ENCODE measurements at regions not wholly inside any gene's neighbourhood (a gene's known extent, or its start where the extent isn't known, plus 50 kb on each side); places are given as distances from the start of the nearest gene placed in this dataset.

DNA sequence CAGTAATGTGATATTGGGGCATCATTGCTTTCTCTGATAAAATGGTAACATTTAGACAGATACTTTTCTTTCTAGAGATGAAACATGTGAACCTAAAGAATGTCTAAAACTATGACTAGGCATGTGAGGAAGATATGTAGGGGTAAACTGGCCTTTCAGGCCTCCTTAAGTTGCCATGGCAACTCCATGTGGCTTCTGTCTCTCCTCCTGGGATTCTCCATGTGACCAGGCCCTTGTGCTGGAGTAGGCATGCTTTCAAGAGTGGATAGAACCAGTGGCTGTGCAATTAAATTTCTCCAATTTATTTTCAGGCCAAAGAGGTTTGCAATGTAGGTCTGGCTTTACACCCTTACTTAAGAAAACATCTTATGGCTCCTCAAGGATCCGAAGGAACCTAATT is 130.8 kb downstream of the OLFM4 start:
- Histone ChIP-seq H3K36me3 (ENCODE audit: control insufficient read depth in 2 of 2, insufficient read depth in 2 of 2, low read length in 1 of 2) (no peaks in the 10 kb centered on the region), H3K4me1 (ENCODE audit: control insufficient read depth in 2 of 2, insufficient read depth in 2 of 2, low read length in 2 of 2) (no peaks in the 10 kb centered on the region), H3K4me3 (ENCODE audit: low read length in 2 of 2) (no peak overlapping the region), H3K9me3 (ENCODE audit: control insufficient read depth in 2 of 2, insufficient read depth in 1 of 2, low read length in 1 of 2) (no peaks in the 10 kb centered on the region), H3K27ac (ENCODE audit: low read depth in 1 of 2, low read length in 1 of 2) (no peak overlapping the region), H3K27me3 (ENCODE audit: control insufficient read depth in 2 of 2, insufficient read depth in 1 of 2, low read length in 1 of 2) (no peaks in the 10 kb centered on the region)
- no peak for DNase-seq (ENCODE audit: low read depth in 6 of 9, low spot score in 9 of 9)
- WGBS, result 100% methylated on average over 1 of the region's 1 CpG

- H3K36me3 ChIP-seq (ENCODE audit: control insufficient read depth in 2 of 2, insufficient read depth in 2 of 2, low read length in 1 of 2), result no peaks in the 10 kb centered on the region
- no peaks in the 10 kb centered on the region for H3K4me1 ChIP-seq (ENCODE audit: control insufficient read depth in 2 of 2, insufficient read depth in 2 of 2, low read length in 2 of 2)
- no peaks in the 10 kb centered on the region for H3K27me3 ChIP-seq (ENCODE audit: control insufficient read depth in 2 of 2, insufficient read depth in 1 of 2, low read length in 1 of 2)
- DNase-seq (ENCODE audit: low read depth in 6 of 9, low spot score in 9 of 9), result no peak
- no peak overlapping the region for H3K4me3 ChIP-seq (ENCODE audit: low read length in 2 of 2)
- no peaks in the 10 kb centered on the region for H3K9me3 ChIP-seq (ENCODE audit: control insufficient read depth in 2 of 2, insufficient read depth in 1 of 2, low read length in 1 of 2)
- no peak overlapping the region for H3K27ac ChIP-seq (ENCODE audit: low read depth in 1 of 2, low read length in 1 of 2)
- 94% methylated on average over 7 of the region's 7 CpGs for WGBS
Measured at GRCh38 chr13:53160211-53160610, 131.6 kb downstream of the OLFM4 start.

DNA sequence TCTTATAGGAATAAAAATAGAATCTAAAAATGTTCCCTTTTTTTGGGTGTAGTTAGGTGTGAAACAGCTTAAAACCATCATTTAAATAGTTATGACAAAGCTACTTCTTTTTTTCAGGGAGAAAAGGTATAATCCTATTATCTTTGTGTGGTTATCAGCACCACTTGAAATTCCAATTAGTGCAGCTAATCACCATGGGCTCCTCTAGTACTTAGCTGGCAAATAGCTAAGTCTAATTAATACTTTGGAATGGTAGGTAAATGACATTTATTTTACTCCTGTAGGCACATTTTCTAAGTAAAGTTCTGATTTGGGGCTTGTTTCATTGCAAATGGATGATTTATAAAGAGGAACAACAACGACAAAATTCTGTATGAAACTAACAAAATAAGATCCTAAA is 132.6 kb downstream of the OLFM4 start:
- Histone ChIP-seq H3K27me3 (ENCODE audit: control insufficient read depth in 2 of 2, insufficient read depth in 1 of 2, low read length in 1 of 2) (no peaks in the 10 kb centered on the region), H3K9me3 (ENCODE audit: control insufficient read depth in 2 of 2, insufficient read depth in 1 of 2, low read length in 1 of 2) (no peaks in the 10 kb centered on the region), H3K27ac (ENCODE audit: low read depth in 1 of 2, low read length in 1 of 2) (no peak overlapping the region), H3K4me3 (ENCODE audit: low read length in 2 of 2) (no peak overlapping the region), H3K4me1 (ENCODE audit: control insufficient read depth in 2 of 2, insufficient read depth in 2 of 2, low read length in 2 of 2) (no peaks in the 10 kb centered on the region), H3K36me3 (ENCODE audit: control insufficient read depth in 2 of 2, insufficient read depth in 2 of 2, low read length in 1 of 2) (no peaks in the 10 kb centered on the region)
- DNase-seq (ENCODE audit: low read depth in 6 of 9, low spot score in 9 of 9), result no peak
- 31% methylated on average over 1 of the region's 1 CpG for WGBS

DNA sequence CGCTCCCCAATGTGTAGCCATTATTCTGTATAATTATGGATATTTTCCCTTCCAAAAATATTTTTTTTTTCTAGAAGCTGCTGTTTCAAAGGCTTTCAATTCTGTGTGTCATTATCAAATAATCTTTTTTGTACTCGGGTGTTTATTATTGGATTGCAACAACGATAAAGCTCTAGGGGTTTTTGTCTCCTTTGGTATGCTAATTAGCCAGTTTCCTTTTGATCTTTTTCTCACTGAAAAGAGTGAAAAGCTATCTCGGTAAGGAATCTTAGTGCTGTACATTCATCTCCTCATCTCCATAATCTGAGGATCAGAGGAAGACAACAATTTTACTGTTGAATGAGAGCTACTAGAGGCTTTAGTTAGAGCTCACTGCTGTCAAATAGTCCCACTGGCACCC is 136.6 kb downstream of the OLFM4 start:
- H3K9me3 ChIP-seq (ENCODE audit: control insufficient read depth in 2 of 2, insufficient read depth in 1 of 2, low read length in 1 of 2), result no peaks in the 10 kb centered on the region
- no peak overlapping the region for H3K27ac ChIP-seq (ENCODE audit: low read depth in 1 of 2, low read length in 1 of 2)
- H3K4me3 ChIP-seq (ENCODE audit: low read length in 2 of 2), result no peak overlapping the region

GRCh38 chr13:53167561-53167960 is 138.9 kb downstream of the OLFM4 start:
- DNase-seq (ENCODE audit: low read depth in 6 of 9, low spot score in 9 of 9), result no peak
- Histone ChIP-seq H3K4me3 (ENCODE audit: low read length in 2 of 2) (no peak overlapping the region), H3K27ac (ENCODE audit: low read depth in 1 of 2, low read length in 1 of 2) (no peak overlapping the region), H3K9me3 (ENCODE audit: control insufficient read depth in 2 of 2, insufficient read depth in 1 of 2, low read length in 1 of 2) (no peaks in the 10 kb centered on the region), H3K36me3 (ENCODE audit: control insufficient read depth in 2 of 2, insufficient read depth in 2 of 2, low read length in 1 of 2) (no peaks in the 10 kb centered on the region), H3K27me3 (ENCODE audit: control insufficient read depth in 2 of 2, insufficient read depth in 1 of 2, low read length in 1 of 2) (no peaks in the 10 kb centered on the region), H3K4me1 (ENCODE audit: control insufficient read depth in 2 of 2, insufficient read depth in 2 of 2, low read length in 2 of 2) (no peaks in the 10 kb centered on the region)
- 38% methylated on average over 3 of the region's 3 CpGs for WGBS

More for the DNA sequence above, 136.6 kb downstream of the OLFM4 start:
- Histone ChIP-seq H3K27me3 (ENCODE audit: control insufficient read depth in 2 of 2, insufficient read depth in 1 of 2, low read length in 1 of 2) (no peaks in the 10 kb centered on the region), H3K4me1 (ENCODE audit: control insufficient read depth in 2 of 2, insufficient read depth in 2 of 2, low read length in 2 of 2) (no peaks in the 10 kb centered on the region), H3K36me3 (ENCODE audit: control insufficient read depth in 2 of 2, insufficient read depth in 2 of 2, low read length in 1 of 2) (no peaks in the 10 kb centered on the region)
- no peak for DNase-seq (ENCODE audit: low read depth in 6 of 9, low spot score in 9 of 9)
- 45% methylated on average over 4 of the region's 4 CpGs for WGBS

DNA sequence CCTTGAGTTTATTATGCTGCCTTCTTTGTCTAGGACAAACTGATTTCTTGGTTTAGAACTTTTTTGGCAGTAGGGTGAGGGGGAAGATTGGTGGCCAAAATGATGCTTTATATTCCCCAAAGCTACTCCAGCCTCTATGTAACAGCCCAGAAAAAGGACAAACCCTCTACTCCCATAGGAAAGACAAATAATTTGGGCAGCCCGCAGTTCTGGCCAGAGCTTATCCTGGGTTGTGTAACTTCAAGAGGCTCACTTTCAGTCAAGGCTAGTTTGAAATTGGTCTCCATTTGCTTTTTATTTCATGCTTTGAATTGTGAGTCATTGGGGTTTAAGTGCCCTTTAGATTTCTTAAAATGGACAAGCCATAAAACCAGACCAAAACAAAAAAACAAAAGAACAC is 142.3 kb downstream of the OLFM4 start:
- DNase-seq (ENCODE audit: low read depth in 6 of 9, low spot score in 9 of 9), result no peak
- Histone ChIP-seq H3K4me3 (ENCODE audit: low read length in 2 of 2) (no peak overlapping the region), H3K4me1 (ENCODE audit: control insufficient read depth in 2 of 2, insufficient read depth in 2 of 2, low read length in 2 of 2) (no peaks in the 10 kb centered on the region), H3K9me3 (ENCODE audit: control insufficient read depth in 2 of 2, insufficient read depth in 1 of 2, low read length in 1 of 2) (no peaks in the 10 kb centered on the region), H3K36me3 (ENCODE audit: control insufficient read depth in 2 of 2, insufficient read depth in 2 of 2, low read length in 1 of 2) (no peaks in the 10 kb centered on the region), H3K27me3 (ENCODE audit: control insufficient read depth in 2 of 2, insufficient read depth in 1 of 2, low read length in 1 of 2) (no peaks in the 10 kb centered on the region), H3K27ac (ENCODE audit: low read depth in 1 of 2, low read length in 1 of 2) (no peak overlapping the region)
- WGBS, result 98% methylated on average over 1 of the region's 1 CpG

DNA sequence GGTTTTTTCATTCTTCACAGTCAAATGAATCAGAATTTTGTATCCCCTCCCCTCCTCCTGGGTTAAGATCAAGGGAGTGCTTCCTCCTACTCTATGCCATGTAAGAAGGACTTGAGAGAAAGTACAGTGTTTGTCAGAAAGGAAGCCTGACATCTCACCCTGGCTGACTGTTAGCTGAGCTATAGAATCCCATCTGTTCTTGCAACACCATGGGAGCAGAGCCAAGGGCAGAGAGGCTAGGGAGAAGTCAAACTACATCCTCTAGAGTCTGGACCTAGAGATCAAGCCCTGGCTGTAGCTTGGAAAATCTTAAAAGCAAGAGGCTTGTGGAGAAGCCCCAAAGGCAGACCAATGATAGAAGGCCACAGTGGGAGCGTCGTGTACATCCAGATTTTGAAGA is 145.9 kb downstream of the OLFM4 start:
- WGBS, result 97% methylated on average over 2 of the region's 2 CpGs
- no peak overlapping the region for H3K4me3 ChIP-seq (ENCODE audit: low read length in 2 of 2)
- no peaks in the 10 kb centered on the region for H3K27me3 ChIP-seq (ENCODE audit: control insufficient read depth in 2 of 2, insufficient read depth in 1 of 2, low read length in 1 of 2)
- no peaks in the 10 kb centered on the region for H3K36me3 ChIP-seq (ENCODE audit: control insufficient read depth in 2 of 2, insufficient read depth in 2 of 2, low read length in 1 of 2)
- no peak for DNase-seq (ENCODE audit: low read depth in 6 of 9, low spot score in 9 of 9)
- H3K27ac ChIP-seq (ENCODE audit: low read depth in 1 of 2, low read length in 1 of 2), result no peak overlapping the region
- H3K9me3 ChIP-seq (ENCODE audit: control insufficient read depth in 2 of 2, insufficient read depth in 1 of 2, low read length in 1 of 2), result no peaks in the 10 kb centered on the region
- H3K4me1 ChIP-seq (ENCODE audit: control insufficient read depth in 2 of 2, insufficient read depth in 2 of 2, low read length in 2 of 2), result no peaks in the 10 kb centered on the region

DNA sequence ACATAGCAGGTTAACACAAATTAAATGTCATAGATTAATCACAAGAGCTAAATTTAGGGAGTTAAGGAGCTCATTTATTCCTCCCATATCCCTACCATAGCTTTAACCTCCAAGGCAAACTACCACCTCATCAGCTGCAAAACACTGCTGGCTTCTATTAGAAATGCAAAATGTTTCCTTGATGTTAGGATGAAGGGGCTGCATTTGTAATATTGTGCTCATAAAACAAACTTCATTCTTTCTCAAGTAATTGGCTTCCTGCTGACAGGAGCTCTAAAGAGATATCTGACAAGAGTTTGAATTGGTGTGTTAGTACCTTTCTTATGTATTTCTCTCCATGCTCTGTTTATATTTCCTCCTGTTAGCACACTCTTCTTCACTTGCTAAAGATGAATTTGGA is 152.1 kb downstream of the OLFM4 start:
- H3K27me3 ChIP-seq (ENCODE audit: control insufficient read depth in 2 of 2, insufficient read depth in 1 of 2, low read length in 1 of 2), result no peaks in the 10 kb centered on the region
- no peak overlapping the region for H3K27ac ChIP-seq (ENCODE audit: low read depth in 1 of 2, low read length in 1 of 2)
- DNase-seq (ENCODE audit: low read depth in 6 of 9, low spot score in 9 of 9), result no peak
- H3K4me1 ChIP-seq (ENCODE audit: control insufficient read depth in 2 of 2, insufficient read depth in 2 of 2, low read length in 2 of 2), result no peaks in the 10 kb centered on the region
- no peaks in the 10 kb centered on the region for H3K36me3 ChIP-seq (ENCODE audit: control insufficient read depth in 2 of 2, insufficient read depth in 2 of 2, low read length in 1 of 2)
- no peak overlapping the region for H3K4me3 ChIP-seq (ENCODE audit: low read length in 2 of 2)
- H3K9me3 ChIP-seq (ENCODE audit: control insufficient read depth in 2 of 2, insufficient read depth in 1 of 2, low read length in 1 of 2), result no peaks in the 10 kb centered on the region

GRCh38 chr13:53182724-53183123 is 154.1 kb downstream of the OLFM4 start:
- no peaks in the 10 kb centered on the region for H3K9me3 ChIP-seq (ENCODE audit: control insufficient read depth in 2 of 2, insufficient read depth in 1 of 2, low read length in 1 of 2)
- no peak overlapping the region for H3K4me3 ChIP-seq (ENCODE audit: low read length in 2 of 2)
- no peaks in the 10 kb centered on the region for H3K27me3 ChIP-seq (ENCODE audit: control insufficient read depth in 2 of 2, insufficient read depth in 1 of 2, low read length in 1 of 2)
- no peaks in the 10 kb centered on the region for H3K4me1 ChIP-seq (ENCODE audit: control insufficient read depth in 2 of 2, insufficient read depth in 2 of 2, low read length in 2 of 2)
- H3K27ac ChIP-seq (ENCODE audit: low read depth in 1 of 2, low read length in 1 of 2), result no peak overlapping the region
- no peak for DNase-seq (ENCODE audit: low read depth in 6 of 9, low spot score in 9 of 9)
- no peaks in the 10 kb centered on the region for H3K36me3 ChIP-seq (ENCODE audit: control insufficient read depth in 2 of 2, insufficient read depth in 2 of 2, low read length in 1 of 2)
- WGBS, result 58% methylated on average over 3 of the region's 3 CpGs

GRCh38 chr13:53188120-53188519 is 159.5 kb downstream of the OLFM4 start:
- DNase-seq (ENCODE audit: low read depth in 6 of 9, low spot score in 9 of 9), result no peak
- WGBS, result 89% methylated on average over 2 of the region's 2 CpGs
- Histone ChIP-seq H3K4me3 (ENCODE audit: low read length in 2 of 2) (no peak overlapping the region), H3K36me3 (ENCODE audit: control insufficient read depth in 2 of 2, insufficient read depth in 2 of 2, low read length in 1 of 2) (no peaks in the 10 kb centered on the region), H3K27ac (ENCODE audit: low read depth in 1 of 2, low read length in 1 of 2) (no peak overlapping the region), H3K9me3 (ENCODE audit: control insufficient read depth in 2 of 2, insufficient read depth in 1 of 2, low read length in 1 of 2) (no peaks in the 10 kb centered on the region), H3K27me3 (ENCODE audit: control insufficient read depth in 2 of 2, insufficient read depth in 1 of 2, low read length in 1 of 2) (no peaks in the 10 kb centered on the region), H3K4me1 (ENCODE audit: control insufficient read depth in 2 of 2, insufficient read depth in 2 of 2, low read length in 2 of 2) (no peaks in the 10 kb centered on the region)
